ENCODE measurements at regions not wholly inside any gene's neighbourhood (a gene's known extent, or its start where the extent isn't known, plus 50 kb on each side); places are given as distances from the start of the nearest gene placed in this dataset.

DNA sequence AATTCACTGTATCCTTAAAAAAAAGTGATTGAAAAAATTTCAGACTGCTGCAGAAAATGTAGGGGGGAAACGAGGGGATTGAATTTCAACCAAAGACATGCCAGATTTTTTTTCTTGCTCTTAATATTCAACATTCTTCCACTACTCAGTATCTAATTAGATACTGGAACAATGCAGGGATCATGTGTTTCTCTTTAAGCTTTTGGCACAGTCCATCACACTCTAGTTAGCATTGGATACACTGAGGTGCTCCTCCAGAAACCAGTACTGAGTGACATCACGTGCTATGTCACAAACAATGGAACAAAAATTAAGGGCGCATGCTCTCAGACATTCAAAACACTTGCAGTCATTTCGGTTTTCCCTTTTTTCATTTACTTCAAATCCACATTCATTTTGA, 298.6 kb upstream of the PSMD7 start:
- ATAC-seq (no peak), DNase-seq (ENCODE audit: low read depth, low spot score) (no peak)
- H3K9me3 ChIP-seq (ENCODE audit: control insufficient read depth in 1 of 2, insufficient read depth in 1 of 2, low read depth in 1 of 2, low read length in 2 of 2) = no peaks in the 10 kb centered on the region
- no TSS peak for BruUV-seq (replicated peaks)
- no peaks in the 10 kb centered on the region; the same call in 1 of the 2 replicates for H3K27me3 ChIP-seq (ENCODE audit: insufficient read depth, low read length)
- H3K27ac ChIP-seq (ENCODE audit: low read depth, low read length) = no peak overlapping the region
- no peaks in the 10 kb centered on the region for H3K9me2 ChIP-seq (ENCODE audit: insufficient read depth)
- no peaks in the 10 kb centered on the region for H4K20me1 ChIP-seq (ENCODE audit: insufficient read depth)
- no peaks in the 10 kb centered on the region for H3K79me2 ChIP-seq (ENCODE audit: insufficient read depth, low read length)
- H3K4me3 ChIP-seq (replicated peaks in 1 of 2; ENCODE audit: low read depth in 1 of 2, low read length in 2 of 2) = no peak overlapping the region
- no peaks in the 10 kb centered on the region for H3K36me3 ChIP-seq (ENCODE audit: control insufficient read depth in 1 of 2, insufficient read depth in 2 of 2, low read length in 2 of 2)
- intact Hi-C loops (cut with micrococcal nuclease) = no loop called here
- TF ChIP-seq EGR1 (IDR thresholded peaks at IDR 0.05; ENCODE audit: low read depth) = no peak
- H3K9ac ChIP-seq (ENCODE audit: low read length) = no peak overlapping the region
- H3K4me1 ChIP-seq (ENCODE audit: control insufficient read depth in 1 of 2, insufficient read depth in 2 of 2, low read length in 2 of 2) = no peaks in the 10 kb centered on the region
- POLR2A ChIA-PET = no interaction called here
- H2AFZ ChIP-seq (ENCODE audit: low read depth, low read length, poor library complexity, severe bottlenecking) = no peak overlapping the region
- RAD21 ChIA-PET (ENCODE audit: low non-redundant PET in 1 of 2, low total read pairs in 2 of 2, uncharacterized antibody in 2 of 2, unreplicated experiment in 2 of 2) = no interaction called here
- CTCF ChIA-PET = no interaction called here
- no peak overlapping the region for H3K4me2 ChIP-seq (ENCODE audit: low read length)

DNA sequence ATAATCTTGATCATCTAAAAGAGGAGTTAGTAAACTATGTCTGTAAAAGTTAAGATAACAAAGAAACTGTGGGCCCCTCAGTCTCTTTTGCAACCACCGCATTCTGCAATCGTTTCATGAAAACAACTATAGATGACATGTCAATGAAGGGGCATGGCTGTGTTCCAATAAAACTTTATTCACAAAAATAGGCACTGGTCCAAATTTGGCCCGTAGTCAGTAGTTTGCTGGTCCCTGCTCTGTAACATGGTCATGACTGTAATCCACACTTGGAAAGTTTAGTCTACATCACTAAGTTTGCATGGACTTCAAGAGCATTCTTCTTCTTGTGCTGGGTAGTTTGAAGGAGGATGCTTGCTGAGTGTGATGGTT, 299.3 kb upstream of the PSMD7 start:
- Histone ChIP-seq H4K20me1 (ENCODE audit: insufficient read depth) (no peaks in the 10 kb centered on the region), H3K9me2 (ENCODE audit: insufficient read depth) (no peaks in the 10 kb centered on the region), H3K4me2 (ENCODE audit: low read length) (no peak overlapping the region), H3K36me3 (ENCODE audit: control insufficient read depth in 1 of 2, insufficient read depth in 2 of 2, low read length in 2 of 2) (no peaks in the 10 kb centered on the region), H3K27ac (ENCODE audit: low read depth, low read length) (no peak overlapping the region), H2AFZ (ENCODE audit: low read depth, low read length, poor library complexity, severe bottlenecking) (no peak overlapping the region), H3K27me3 (ENCODE audit: insufficient read depth, low read length) (no peaks in the 10 kb centered on the region; the same call in 1 of the 2 replicates), H3K4me3 (replicated peaks in 1 of 2; ENCODE audit: low read depth in 1 of 2, low read length in 2 of 2) (no peak overlapping the region), H3K4me1 (ENCODE audit: control insufficient read depth in 1 of 2, insufficient read depth in 2 of 2, low read length in 2 of 2) (no peaks in the 10 kb centered on the region), H3K9me3 (ENCODE audit: control insufficient read depth in 1 of 2, insufficient read depth in 1 of 2, low read depth in 1 of 2, low read length in 2 of 2) (no peaks in the 10 kb centered on the region), H3K79me2 (ENCODE audit: insufficient read depth, low read length) (no peaks in the 10 kb centered on the region), H3K9ac (ENCODE audit: low read length) (no peak overlapping the region)
- ATAC-seq = no peak
- intact Hi-C loops (cut with micrococcal nuclease) = no loop called here
- no TSS peak for BruUV-seq (replicated peaks)
- ChIA-PET RAD21 (ENCODE audit: low non-redundant PET in 1 of 2, low total read pairs in 2 of 2, uncharacterized antibody in 2 of 2, unreplicated experiment in 2 of 2) (no interaction called here), CTCF (no interaction called here), POLR2A (no interaction called here)
- TF ChIP-seq POLR2A (IDR thresholded peaks at IDR 0.05; ENCODE audit: borderline replicate concordance, extremely low read depth, insufficient read depth, insufficient read length) = no peak
- no peak for TF ChIP-seq ELF1 (IDR thresholded peaks at IDR 0.05; ENCODE audit: borderline replicate concordance, low read depth)
- TF ChIP-seq CBX3 (IDR thresholded peaks at IDR 0.05; ENCODE audit: low read depth) = no peak
- TF ChIP-seq, protein P1, sequence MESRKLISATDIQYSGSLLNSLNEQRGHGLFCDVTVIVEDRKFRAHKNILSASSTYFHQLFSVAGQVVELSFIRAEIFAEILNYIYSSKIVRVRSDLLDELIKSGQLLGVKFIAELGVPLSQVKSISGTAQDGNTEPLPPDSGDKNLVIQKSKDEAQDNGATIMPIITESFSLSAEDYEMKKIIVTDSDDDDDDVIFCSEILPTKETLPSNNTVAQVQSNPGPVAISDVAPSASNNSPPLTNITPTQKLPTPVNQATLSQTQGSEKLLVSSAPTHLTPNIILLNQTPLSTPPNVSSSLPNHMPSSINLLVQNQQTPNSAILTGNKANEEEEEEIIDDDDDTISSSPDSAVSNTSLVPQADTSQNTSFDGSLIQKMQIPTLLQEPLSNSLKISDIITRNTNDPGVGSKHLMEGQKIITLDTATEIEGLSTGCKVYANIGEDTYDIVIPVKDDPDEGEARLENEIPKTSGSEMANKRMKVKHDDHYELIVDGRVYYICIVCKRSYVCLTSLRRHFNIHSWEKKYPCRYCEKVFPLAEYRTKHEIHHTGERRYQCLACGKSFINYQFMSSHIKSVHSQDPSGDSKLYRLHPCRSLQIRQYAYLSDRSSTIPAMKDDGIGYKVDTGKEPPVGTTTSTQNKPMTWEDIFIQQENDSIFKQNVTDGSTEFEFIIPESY (IDR thresholded peaks at IDR 0.05; ENCODE audit: extremely low read depth, insufficient replicate concordance, low read length) = no peak
- TF ChIP-seq, protein P2, sequence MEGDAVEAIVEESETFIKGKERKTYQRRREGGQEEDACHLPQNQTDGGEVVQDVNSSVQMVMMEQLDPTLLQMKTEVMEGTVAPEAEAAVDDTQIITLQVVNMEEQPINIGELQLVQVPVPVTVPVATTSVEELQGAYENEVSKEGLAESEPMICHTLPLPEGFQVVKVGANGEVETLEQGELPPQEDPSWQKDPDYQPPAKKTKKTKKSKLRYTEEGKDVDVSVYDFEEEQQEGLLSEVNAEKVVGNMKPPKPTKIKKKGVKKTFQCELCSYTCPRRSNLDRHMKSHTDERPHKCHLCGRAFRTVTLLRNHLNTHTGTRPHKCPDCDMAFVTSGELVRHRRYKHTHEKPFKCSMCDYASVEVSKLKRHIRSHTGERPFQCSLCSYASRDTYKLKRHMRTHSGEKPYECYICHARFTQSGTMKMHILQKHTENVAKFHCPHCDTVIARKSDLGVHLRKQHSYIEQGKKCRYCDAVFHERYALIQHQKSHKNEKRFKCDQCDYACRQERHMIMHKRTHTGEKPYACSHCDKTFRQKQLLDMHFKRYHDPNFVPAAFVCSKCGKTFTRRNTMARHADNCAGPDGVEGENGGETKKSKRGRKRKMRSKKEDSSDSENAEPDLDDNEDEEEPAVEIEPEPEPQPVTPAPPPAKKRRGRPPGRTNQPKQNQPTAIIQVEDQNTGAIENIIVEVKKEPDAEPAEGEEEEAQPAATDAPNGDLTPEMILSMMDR (IDR thresholded peaks at IDR 0.05 in 2 of 3, conservative IDR thresholded peaks at IDR 0.05 in 1 of 3; ENCODE audit: borderline replicate concordance in 1 of 3, insufficient read depth in 1 of 3, low read depth in 2 of 3, low read length in 2 of 3) = no peak
- TF ChIP-seq, protein P3, sequence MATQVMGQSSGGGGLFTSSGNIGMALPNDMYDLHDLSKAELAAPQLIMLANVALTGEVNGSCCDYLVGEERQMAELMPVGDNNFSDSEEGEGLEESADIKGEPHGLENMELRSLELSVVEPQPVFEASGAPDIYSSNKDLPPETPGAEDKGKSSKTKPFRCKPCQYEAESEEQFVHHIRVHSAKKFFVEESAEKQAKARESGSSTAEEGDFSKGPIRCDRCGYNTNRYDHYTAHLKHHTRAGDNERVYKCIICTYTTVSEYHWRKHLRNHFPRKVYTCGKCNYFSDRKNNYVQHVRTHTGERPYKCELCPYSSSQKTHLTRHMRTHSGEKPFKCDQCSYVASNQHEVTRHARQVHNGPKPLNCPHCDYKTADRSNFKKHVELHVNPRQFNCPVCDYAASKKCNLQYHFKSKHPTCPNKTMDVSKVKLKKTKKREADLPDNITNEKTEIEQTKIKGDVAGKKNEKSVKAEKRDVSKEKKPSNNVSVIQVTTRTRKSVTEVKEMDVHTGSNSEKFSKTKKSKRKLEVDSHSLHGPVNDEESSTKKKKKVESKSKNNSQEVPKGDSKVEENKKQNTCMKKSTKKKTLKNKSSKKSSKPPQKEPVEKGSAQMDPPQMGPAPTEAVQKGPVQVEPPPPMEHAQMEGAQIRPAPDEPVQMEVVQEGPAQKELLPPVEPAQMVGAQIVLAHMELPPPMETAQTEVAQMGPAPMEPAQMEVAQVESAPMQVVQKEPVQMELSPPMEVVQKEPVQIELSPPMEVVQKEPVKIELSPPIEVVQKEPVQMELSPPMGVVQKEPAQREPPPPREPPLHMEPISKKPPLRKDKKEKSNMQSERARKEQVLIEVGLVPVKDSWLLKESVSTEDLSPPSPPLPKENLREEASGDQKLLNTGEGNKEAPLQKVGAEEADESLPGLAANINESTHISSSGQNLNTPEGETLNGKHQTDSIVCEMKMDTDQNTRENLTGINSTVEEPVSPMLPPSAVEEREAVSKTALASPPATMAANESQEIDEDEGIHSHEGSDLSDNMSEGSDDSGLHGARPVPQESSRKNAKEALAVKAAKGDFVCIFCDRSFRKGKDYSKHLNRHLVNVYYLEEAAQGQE (IDR thresholded peaks at IDR 0.05; ENCODE audit: low read depth) = no peak
- DNase-seq (ENCODE audit: low read depth, low spot score) = no peak
